HEK293 (cell line): ENCODE measurements at regions not wholly inside any gene's neighbourhood (a gene's known extent, or its start where the extent isn't known, plus 50 kb on each side); places are given as distances from the start of the nearest gene placed in this dataset.

Experiments used
- CTCF ChIA-PET: fragments of 350-600 bp; formaldehyde crosslinking; extraction: SDS; loops from one replicate; lab custom pipeline; 2021; ENCODE audit warnings: antibody characterized with exemption; lab: Yijun Ruan, JAX
- POLR2A ChIA-PET: fragments of 300-600 bp; formaldehyde crosslinking; extraction: SDS; loops from one replicate; lab custom pipeline; 2020; ENCODE audit warnings: antibody characterized with exemption, inconsistent platforms; lab: Yijun Ruan, JAX
- H3K27ac ChIP-seq: fragments of 200-500 bp; sonication (Bioruptor generic); 2 replicates; pipeline ENCODE4 v1.5.1; 2014; ENCODE audit warnings: low read depth, low read length, control low read depth, inconsistent platforms; ENCODE audit errors: extremely low read depth
- H3K36me3 ChIP-seq, 2 experiments: fragments of 200-500 bp in 1 of 2; sonication (Bioruptor generic) in 1 of 2; 1 replicate in 1 of 2; 2 replicates in 1 of 2; pipeline ENCODE4 v1.5.1; 2014 to 2017; ENCODE audit warnings: inconsistent platforms in 2 of 2, low read length in 2 of 2; ENCODE audit not compliant: control insufficient read depth in 2 of 2, insufficient read depth in 1 of 2
- H3K4me1 ChIP-seq: fragments of 200-500 bp; sonication (Bioruptor generic); 2 replicates; pipeline ENCODE4 v1.5.1; 2014; ENCODE audit warnings: mild to moderate bottlenecking, low read length, inconsistent platforms; ENCODE audit not compliant: control insufficient read depth, insufficient read depth
- H3K4me3 ChIP-seq: 2 replicates; pipeline ENCODE4 v1.5.1; 2011; ENCODE audit warnings: low read depth, mild to moderate bottlenecking, control low read depth, low read length, moderate library complexity
- H3K9me3 ChIP-seq: fragments of 200-500 bp; sonication (Bioruptor generic); 2 replicates; pipeline ENCODE4 v1.5.1; 2014; ENCODE audit warnings: low read depth, low read length, inconsistent platforms; ENCODE audit not compliant: control insufficient read depth, insufficient read depth
- MYNN ChIP-seq: fragments of 450-650 bp; formaldehyde crosslinking; IDR thresholded peaks from 2 replicates; pipeline ENCODE4 v1.5.1; 2016; ENCODE audit warnings: missing biosample characterization, missing genetic modification characterization, borderline replicate concordance
- OSR2 ChIP-seq: fragments of 450-650 bp; formaldehyde crosslinking; IDR thresholded peaks from 2 replicates; pipeline ENCODE4 v1.5.1; 2016; ENCODE audit warnings: missing biosample characterization, missing genetic modification characterization
- RBAK ChIP-seq: fragments of 450-650 bp; formaldehyde crosslinking; IDR thresholded peaks from 2 replicates; pipeline ENCODE4 v1.5.1; 2016; ENCODE audit warnings: missing biosample characterization, missing genetic modification characterization
- SALL2 ChIP-seq: fragments of 450-650 bp; formaldehyde crosslinking; IDR thresholded peaks from 2 replicates; pipeline ENCODE4 v1.5.0; 2017; ENCODE audit warnings: missing biosample characterization, mild to moderate bottlenecking, missing genetic modification characterization, borderline replicate concordance
- SP2 ChIP-seq: fragments of 450-650 bp; formaldehyde crosslinking; IDR thresholded peaks from 2 replicates; pipeline ENCODE4 v1.5.1; 2016; ENCODE audit warnings: missing biosample characterization, missing genetic modification characterization
- ZBTB10 ChIP-seq: fragments of 450-650 bp; formaldehyde crosslinking; IDR thresholded peaks from 2 replicates; pipeline ENCODE4 v1.5.1; 2016; ENCODE audit warnings: missing biosample characterization, missing genetic modification characterization
- ZBTB21 ChIP-seq: fragments of 450-650 bp; formaldehyde crosslinking; IDR thresholded peaks from 2 replicates; pipeline ENCODE4 v1.5.1; 2017; ENCODE audit warnings: missing biosample characterization, missing genetic modification characterization
- ZBTB8A ChIP-seq: fragments of 450-650 bp; formaldehyde crosslinking; IDR thresholded peaks from 2 replicates; pipeline ENCODE4 v1.5.1; 2016; ENCODE audit warnings: missing biosample characterization, missing genetic modification characterization
- ZFP41 ChIP-seq: fragments of 450-650 bp; formaldehyde crosslinking; IDR thresholded peaks from 2 replicates; pipeline ENCODE4 v1.5.1; 2016; ENCODE audit warnings: missing biosample characterization, missing genetic modification characterization, borderline replicate concordance
- ZNF148 ChIP-seq: fragments of 450-650 bp; formaldehyde crosslinking; IDR thresholded peaks from 2 replicates; pipeline ENCODE4 v1.5.0; 2017; ENCODE audit warnings: missing biosample characterization, missing genetic modification characterization, borderline replicate concordance
- ZNF2 ChIP-seq: fragments of 450-650 bp; formaldehyde crosslinking; IDR thresholded peaks from 2 replicates; pipeline ENCODE4 v1.5.1; 2016; ENCODE audit warnings: missing biosample characterization, missing genetic modification characterization
- ZNF23 ChIP-seq: fragments of 450-650 bp; formaldehyde crosslinking; IDR thresholded peaks from 2 replicates; pipeline ENCODE4 v1.5.1; 2016; ENCODE audit warnings: missing biosample characterization, missing genetic modification characterization, borderline replicate concordance
- ZNF24 ChIP-seq: fragments of 450-650 bp; formaldehyde crosslinking; IDR thresholded peaks from 2 replicates; pipeline ENCODE4 v1.5.1; 2016; ENCODE audit warnings: missing biosample characterization, missing genetic modification characterization
- ZNF324 ChIP-seq: fragments of 450-650 bp; formaldehyde crosslinking; IDR thresholded peaks from 2 replicates; pipeline ENCODE4 v1.5.1; 2016; ENCODE audit warnings: missing biosample characterization, missing genetic modification characterization
- ZNF341 ChIP-seq: fragments of 450-650 bp; formaldehyde crosslinking; IDR thresholded peaks from 2 replicates; pipeline ENCODE4; 2016; ENCODE audit warnings: low read depth, missing biosample characterization, missing genetic modification characterization
- ZNF473 ChIP-seq: fragments of 450-650 bp; formaldehyde crosslinking; IDR thresholded peaks from 2 replicates; pipeline ENCODE4 v1.5.1; 2017; ENCODE audit warnings: missing biosample characterization, missing genetic modification characterization
- ZNF510 ChIP-seq: fragments of 450-650 bp; formaldehyde crosslinking; IDR thresholded peaks from 2 replicates; pipeline ENCODE4 v1.5.1; 2018; ENCODE audit warnings: mild to moderate bottlenecking, missing genetic modification characterization, missing biosample characterization; ENCODE audit not compliant: insufficient replicate concordance
- ZNF544 ChIP-seq: fragments of 450-650 bp; formaldehyde crosslinking; IDR thresholded peaks from 2 replicates; pipeline ENCODE4 v1.5.0; 2017; ENCODE audit warnings: missing biosample characterization, missing genetic modification characterization
- ZNF621 ChIP-seq: fragments of 450-650 bp; formaldehyde crosslinking; IDR thresholded peaks from 2 replicates; pipeline ENCODE4 v1.5.1; 2017; ENCODE audit warnings: missing biosample characterization, missing genetic modification characterization
- ZNF626 ChIP-seq: fragments of 450-650 bp; sonication (Bioruptor Pico); formaldehyde crosslinking; IDR thresholded peaks from 2 replicates; pipeline ENCODE4 v1.5.1; 2018; ENCODE audit warnings: missing biosample characterization, missing genetic modification characterization, inconsistent platforms
- ZNF639 ChIP-seq: fragments of 450-650 bp; formaldehyde crosslinking; IDR thresholded peaks from 2 replicates; pipeline ENCODE4 v1.5.1; 2016; ENCODE audit warnings: missing biosample characterization, missing genetic modification characterization
- ZNF658 ChIP-seq: fragments of 450-650 bp; formaldehyde crosslinking; IDR thresholded peaks from 2 replicates; pipeline ENCODE4; 2016; ENCODE audit warnings: missing biosample characterization, missing genetic modification characterization
- ZNF670 ChIP-seq: fragments of 450-650 bp; formaldehyde crosslinking; IDR thresholded peaks from 2 replicates; pipeline ENCODE4 v1.5.1; 2016; ENCODE audit warnings: missing biosample characterization, missing genetic modification characterization, low read depth
- ZNF704 ChIP-seq: fragments of 450-650 bp; formaldehyde crosslinking; IDR thresholded peaks from 2 replicates; pipeline ENCODE4 v1.5.1; 2016; ENCODE audit warnings: missing biosample characterization, missing genetic modification characterization

- Histone ChIP-seq H3K4me1 (no peaks in the 10 kb centered on the region), H3K4me3 (no peak overlapping the region), H3K27ac (no peak overlapping the region), H3K36me3 (no peaks in the 10 kb centered on the region), H3K9me3 (no peaks in the 10 kb centered on the region)
- ChIA-PET POLR2A (no interaction called here), CTCF (interaction anchor here (0.6 kb wide), 1 partner anchor 633 kb away, joined by 3 read pairs; no protein-coding TSS in a partner anchor)
- TF ChIP-seq ZNF544 (tag by site-specific recombination): no peak
- no peak for TF ChIP-seq ZNF473 (tag by site-specific recombination)
- no peak for TF ChIP-seq RBAK (tag by site-specific recombination)
- no peak for TF ChIP-seq ZNF2 (tag by site-specific recombination)
- no peak for TF ChIP-seq ZFP41
- TF ChIP-seq ZBTB21: no peak
- no peak for TF ChIP-seq MYNN (tag by site-specific recombination)
- no peak for TF ChIP-seq ZNF621 (tag by site-specific recombination)
- TF ChIP-seq ZNF670 (tag by site-specific recombination): no peak
- TF ChIP-seq ZNF626 (tag by site-specific recombination): no peak
- TF ChIP-seq ZNF341: no peak
- no peak for TF ChIP-seq SP2
- no peak for TF ChIP-seq OSR2 (tag by site-specific recombination)
- TF ChIP-seq ZNF639 (tag by site-specific recombination): no peak
These were observed 925.9 kb downstream of the GALC start for GRCh38 chr14:87067061-87067460.

GRCh38 chr14:87066221-87066817, 926.7 kb downstream of the GALC start:
- Histone ChIP-seq H3K9me3 (no peaks in the 10 kb centered on the region), H3K27ac (no peak overlapping the region), H3K4me1 (no peaks in the 10 kb centered on the region), H3K4me3 (no peak overlapping the region), H3K36me3 (no peaks in the 10 kb centered on the region)
- TF ChIP-seq ZNF148 (tag by site-specific recombination): no peak
- CTCF ChIA-PET: no interaction called here
- POLR2A ChIA-PET: no interaction called here

GRCh38 chr14:87065366-87065765, 927.6 kb downstream of the GALC start:
- ChIA-PET CTCF (no interaction called here), POLR2A (no interaction called here)
- TF ChIP-seq ZNF510 (tag by site-specific recombination) (no peak), ZNF704 (tag by site-specific recombination) (no peak), ZNF24 (tag by site-specific recombination) (no peak), ZBTB8A (tag by site-specific recombination) (no peak), ZNF658 (tag by site-specific recombination) (no peak), OSR2 (tag by site-specific recombination) (no peak), SALL2 (tag by site-specific recombination) (no peak), ZNF23 (no peak), ZNF324 (tag by site-specific recombination) (no peak), ZBTB10 (tag by site-specific recombination) (no peak), ZFP41 (no peak)
- H3K36me3 ChIP-seq: no peaks in the 10 kb centered on the region
- H3K4me3 ChIP-seq: no peak overlapping the region
- H3K9me3 ChIP-seq: no peaks in the 10 kb centered on the region
- no peaks in the 10 kb centered on the region for H3K4me1 ChIP-seq
- no peak overlapping the region for H3K27ac ChIP-seq
